Fibroblast of skin of back (primary cell): ENCODE measurements at regions not wholly inside any gene's neighbourhood (a gene's known extent, or its start where the extent isn't known, plus 50 kb on each side); places are given as distances from the start of the nearest gene placed in this dataset.
"Not testable (repeated sequence)": the region's sequence is repeated elsewhere in the genome, so short reads cannot be mapped to it uniquely, and the experiment has no call there.

Experiments
- DNase-seq: peaks from one replicate; pipeline ENCODE4 v3.0.0-alpha.2; 2013

- no peak for DNase-seq
Measured at GRCh38 chr2:39929531-39929930, 150.5 kb upstream of the THUMPD2 start.

- DNase-seq: no peak
Measured at GRCh38 chr2:39925312-39925711, 146.3 kb upstream of the THUMPD2 start.

GRCh38 chr2:39923455-39923854 is 144.4 kb upstream of the THUMPD2 start:
- no peak for DNase-seq

- DNase-seq: no peak
Measured at GRCh38 chr2:39922679-39923405, 143.8 kb upstream of the THUMPD2 start.

GRCh38 chr2:39920307-39920801 is 141.3 kb upstream of the THUMPD2 start:
- no peak for DNase-seq

GRCh38 chr2:39919511-39920306 is 140.7 kb upstream of the THUMPD2 start:
- DNase-seq: no peak

- no peak for DNase-seq
Measured at GRCh38 chr2:39918886-39919285, 139.8 kb upstream of the THUMPD2 start.

GRCh38 chr2:39917371-39917770 is 138.3 kb upstream of the THUMPD2 start:
- DNase-seq: not testable (repeated sequence)

- no peak for DNase-seq
Measured at GRCh38 chr2:39914949-39915348, 135.9 kb upstream of the THUMPD2 start.

- DNase-seq: peak; percentile 80
Measured at GRCh38 chr2:39913648-39914461, 134.8 kb upstream of the THUMPD2 start.

GRCh38 chr2:39902103-39902502 is 123.0 kb upstream of the THUMPD2 start:
- peak; percentile 68 for DNase-seq

GRCh38 chr2:39898934-39899333 is 119.9 kb upstream of the THUMPD2 start:
- no peak for DNase-seq

- no peak for DNase-seq
Measured at GRCh38 chr2:39897273-39897672, 118.2 kb upstream of the THUMPD2 start.

GRCh38 chr2:39894082-39894481 is 115.0 kb upstream of the THUMPD2 start:
- no peak for DNase-seq

GRCh38 chr2:39893616-39894015 is 114.6 kb upstream of the THUMPD2 start:
- DNase-seq: no peak

GRCh38 chr2:39881948-39882347 is 102.9 kb upstream of the THUMPD2 start:
- DNase-seq: no peak

- DNase-seq: peak; percentile 12
Measured at GRCh38 chr2:39881494-39881893, 102.4 kb upstream of the THUMPD2 start.

GRCh38 chr2:39879001-39879400 is 99.9 kb upstream of the THUMPD2 start:
- DNase-seq: not testable (repeated sequence)

- no peak for DNase-seq
Measured at GRCh38 chr2:39875914-39876267, 96.8 kb upstream of the THUMPD2 start.

- DNase-seq: peak; percentile 54
Measured at GRCh38 chr2:39875182-39875913, 96.3 kb upstream of the THUMPD2 start.

- no peak for DNase-seq
Measured at GRCh38 chr2:39874236-39874635, 95.2 kb upstream of the THUMPD2 start.

- no peak for DNase-seq
Measured at GRCh38 chr2:39873586-39873985, 94.5 kb upstream of the THUMPD2 start.
